HEK293T (cell line): ENCODE measurements at regions not wholly inside any gene's neighbourhood (a gene's known extent, or its start where the extent isn't known, plus 50 kb on each side); places are given as distances from the start of the nearest gene placed in this dataset.

ENCODE experiments used
- ARNT ChIP-seq: fragments of 450-650 bp; IDR thresholded peaks from 2 replicates; pipeline ENCODE4 v1.6.1; 2017; ENCODE audit warnings: mild to moderate bottlenecking
- TARDBP ChIP-seq: fragments of 450-650 bp; IDR thresholded peaks from 2 replicates; pipeline ENCODE4 v1.6.1; 2016

DNA sequence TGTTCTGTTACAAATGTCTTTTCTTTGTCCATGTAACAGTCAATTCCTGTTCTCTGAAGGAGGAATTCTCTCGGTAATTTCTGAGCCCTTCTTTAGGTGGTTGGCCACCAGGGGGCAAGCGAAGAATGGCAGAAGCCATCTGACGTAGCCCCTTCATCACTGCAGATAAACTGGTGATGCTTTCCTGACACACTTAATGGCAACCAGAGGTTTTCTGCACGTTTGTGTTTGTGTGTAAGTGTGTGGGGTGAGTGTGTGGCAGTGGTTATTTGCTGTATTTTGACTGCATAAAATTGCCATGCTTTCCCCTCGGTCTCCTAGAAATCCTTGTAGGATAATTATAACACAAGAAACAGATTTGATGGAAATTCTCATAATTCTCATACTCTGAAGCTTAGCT is 64.8 kb upstream of the STOX2 start:
- TF ChIP-seq ARNT (no peak), TARDBP (no peak)
